Testis (tissue), 2 donors: ENCODE measurements at regions not wholly inside any gene's neighbourhood (a gene's known extent, or its start where the extent isn't known, plus 50 kb on each side); places are given as distances from the start of the nearest gene placed in this dataset.

Experiments used
- DNase-seq: peaks from one replicate; pipeline ENCODE4 v3.0.0-alpha.2; 2019
- H3K27ac ChIP-seq, 2 donors: fragments of 200-600 bp; sonication (generic); one replicate each; pipeline ENCODE4 v1.5.1; 2019
- H3K27me3 ChIP-seq: fragments of 200-600 bp; sonication (generic); one replicate; pipeline ENCODE4 v1.5.1; 2019
- H3K36me3 ChIP-seq: fragments of 200-600 bp; sonication (generic); one replicate; pipeline ENCODE4 v1.5.1; 2017; ENCODE audit warnings: low read depth; ENCODE audit errors: missing control alignments
- H3K4me1 ChIP-seq: fragments of 200-600 bp; sonication (generic); one replicate; pipeline ENCODE4 v1.5.1; 2019
- H3K4me3 ChIP-seq, 2 donors: fragments of 200-600 bp; sonication (generic); one replicate each; pipeline ENCODE4 v1.5.1; 2017 to 2019
- H3K9me3 ChIP-seq: fragments of 200-600 bp; sonication (generic); one replicate; pipeline ENCODE4 v1.5.1; 2017
- CTCF ChIP-seq, 3 experiments: fragments of 450-650 bp in 2 of 3; fragments of 200-600 bp in 1 of 3; sonication (generic) in 1 of 3; IDR thresholded peaks; one replicate each; pipeline ENCODE4 v1.5.1; 2016 to 2019; ENCODE audit warnings: antibody characterized with exemption in 3 of 3, mild to moderate bottlenecking in 2 of 3, moderate library complexity in 1 of 3
- POLR2A ChIP-seq: fragments of 450-650 bp; IDR thresholded peaks from one replicate; pipeline ENCODE4 v1.6.1; 2017; ENCODE audit warnings: antibody characterized with exemption, mild to moderate bottlenecking, moderate library complexity
- WGBS, 2 donors: methylation state at CpG; one replicate each; pipeline ENCODE4 v1.1.5; 2018; 5-methylcytosine and 5-hydroxymethylcytosine counted together
- intact Hi-C: fragments of 100-400 bp; cut with DNase I; formaldehyde crosslinking; loops from one replicate; pipeline ENCODE4 v1.15.1; 2023; ENCODE audit warnings: low total_unique reads

GRCh38 chr13:107138486-107138885 is 570.5 kb upstream of the ARGLU1 start:
- H3K9me3 ChIP-seq, result no peaks in the 10 kb centered on the region
- WGBS, 2 donors, result 43 to 56% methylated on average over 1 of the region's 1 CpG
- TF ChIP-seq CTCF (IDR thresholded peaks at IDR 0.05) (no peak), POLR2A (no peak)
- no peak for DNase-seq
- H3K36me3 ChIP-seq, result no peaks in the 10 kb centered on the region
- no peak overlapping the region for H3K27ac ChIP-seq
- H3K4me3 ChIP-seq, result no peak overlapping the region
- H3K27me3 ChIP-seq, result no peaks in the 10 kb centered on the region
- intact Hi-C loops, result no loop called here
- H3K4me1 ChIP-seq, result no peaks in the 10 kb centered on the region

- no peaks in the 10 kb centered on the region for H3K4me1 ChIP-seq
- H3K27ac ChIP-seq, result no peak overlapping the region
- intact Hi-C loops, result no loop called here
- H3K27me3 ChIP-seq, result no peaks in the 10 kb centered on the region
- no peaks in the 10 kb centered on the region for H3K36me3 ChIP-seq
- H3K4me3 ChIP-seq, result no peak overlapping the region
- DNase-seq, result no peak
- WGBS, 2 donors, result 77 to 80% methylated on average over 5 of the region's 5 CpGs
- TF ChIP-seq CTCF (IDR thresholded peaks at IDR 0.05) (no peak), POLR2A (no peak)
- H3K9me3 ChIP-seq, result no peaks in the 10 kb centered on the region
Observed at GRCh38 chr13:107133950-107134349, 566.0 kb upstream of the ARGLU1 start.

- no peak for DNase-seq
- no peak overlapping the region for H3K4me3 ChIP-seq
- TF ChIP-seq CTCF (IDR thresholded peaks at IDR 0.05) (no peak), POLR2A (no peak)
- no peaks in the 10 kb centered on the region for H3K27me3 ChIP-seq
- WGBS, 2 donors, result 91 to 97% methylated on average over 1 of the region's 1 CpG
- intact Hi-C loops, result no loop called here
- H3K36me3 ChIP-seq, result no peaks in the 10 kb centered on the region
- H3K27ac ChIP-seq, result no peak overlapping the region
- H3K9me3 ChIP-seq, result no peaks in the 10 kb centered on the region
- H3K4me1 ChIP-seq, result no peaks in the 10 kb centered on the region
Observed at GRCh38 chr13:107130566-107130965, 562.6 kb upstream of the ARGLU1 start.

GRCh38 chr13:107124730-107125129 is 556.8 kb upstream of the ARGLU1 start:
- intact Hi-C loops, result no loop called here
- no peak overlapping the region for H3K4me3 ChIP-seq
- no peaks in the 10 kb centered on the region for H3K4me1 ChIP-seq
- H3K9me3 ChIP-seq, result no peaks in the 10 kb centered on the region
- H3K27ac ChIP-seq, result no peak overlapping the region
- TF ChIP-seq CTCF (IDR thresholded peaks at IDR 0.05), result no peak
- no peak for TF ChIP-seq POLR2A
- H3K36me3 ChIP-seq, result no peaks in the 10 kb centered on the region
- no peak for DNase-seq
- no peaks in the 10 kb centered on the region for H3K27me3 ChIP-seq
- WGBS, 2 donors, result 67% methylated on average over 5 of the region's 5 CpGs

GRCh38 chr13:107124129-107124718 is 556.3 kb upstream of the ARGLU1 start:
- DNase-seq, result no peak
- Histone ChIP-seq H3K4me1 (no peaks in the 10 kb centered on the region), H3K27ac (no peak overlapping the region), H3K36me3 (no peaks in the 10 kb centered on the region), H3K4me3 (no peak overlapping the region), H3K27me3 (no peaks in the 10 kb centered on the region), H3K9me3 (no peaks in the 10 kb centered on the region)
- no peak for TF ChIP-seq POLR2A
- TF ChIP-seq CTCF (IDR thresholded peaks at IDR 0.05), result peak in 2 of 3 experiments; percentile 28 to 59
- WGBS, 2 donors, result 16 to 32% methylated on average over 2 of the region's 2 CpGs
- intact Hi-C loops, result no loop called here
